D721Med (cell line): ENCODE measurements at regions not wholly inside any gene's neighbourhood (a gene's known extent, or its start where the extent isn't known, plus 50 kb on each side); places are given as distances from the start of the nearest gene placed in this dataset.

Experiments
- DNase-seq: peaks from one replicate; pipeline ENCODE4 v3.0.0; 2011; ENCODE audit warnings: low spot score; ENCODE audit not compliant: insufficient read length
- FAIRE-seq: peaks from 2 replicates; lab custom pipeline; 2011; peaks lifted over from hg19 to GRCh38; lab: Jason Lieb, UNC
- CTCF ChIP-seq: IDR thresholded peaks from 2 replicates; pipeline ENCODE4 v1.5.1; 2012; ENCODE audit warnings: mild to moderate bottlenecking, control low read depth; ENCODE audit not compliant: insufficient read depth; ENCODE audit errors: missing control alignments

- DNase-seq (no peak), FAIRE-seq (no peak)
- TF ChIP-seq CTCF, result no peak
Measured at GRCh38 chr18:64240316-64240715, 91.4 kb upstream of the LINC00305 start.

GRCh38 chr18:64238076-64238475 is 89.2 kb upstream of the LINC00305 start:
- no peak for FAIRE-seq
- no peak for DNase-seq

GRCh38 chr18:64234321-64234720 is 85.4 kb upstream of the LINC00305 start:
- DNase-seq, result no peak
- TF ChIP-seq CTCF, result no peak
- no peak for FAIRE-seq

More at GRCh38 chr18:64238076-64238475, 89.2 kb upstream of the LINC00305 start:
- TF ChIP-seq CTCF, result no peak

- no peak for TF ChIP-seq CTCF
- FAIRE-seq (no peak), DNase-seq (no peak)
Measured at GRCh38 chr18:64233851-64234250, 85.0 kb upstream of the LINC00305 start.

GRCh38 chr18:64220941-64221340 is 72.1 kb upstream of the LINC00305 start:
- no peak for TF ChIP-seq CTCF
- FAIRE-seq (peak; percentile 98), DNase-seq (no peak)

- FAIRE-seq (no peak), DNase-seq (no peak)
- TF ChIP-seq CTCF, result no peak
Measured at GRCh38 chr18:64219517-64219916, 70.6 kb upstream of the LINC00305 start.

- no peak for DNase-seq
- no peak for TF ChIP-seq CTCF
- FAIRE-seq, result no peak
Measured at GRCh38 chr18:64210401-64210949, 61.6 kb upstream of the LINC00305 start.
